Stomach (tissue), 4 donors: ENCODE measurements at regions not wholly inside any gene's neighbourhood (a gene's known extent, or its start where the extent isn't known, plus 50 kb on each side); places are given as distances from the start of the nearest gene placed in this dataset.

Experiments
- POLR2A ChIP-seq, 4 donors: fragments of 450-650 bp; IDR thresholded peaks; one replicate each; pipeline ENCODE4 v1.6.1; 2016; ENCODE audit warnings: antibody characterized with exemption in 4 of 4, control low read depth in 2 of 4, mild to moderate bottlenecking in 1 of 4, moderate library complexity in 1 of 4
- TF ChIP-seq, protein P1 (sequence below), 7 experiments: fragments of 450-650 bp in 4 of 7; fragments of 200-600 bp in 3 of 7; sonication (generic) in 3 of 7; IDR thresholded peaks; one replicate each; pipeline ENCODE4 v1.5.1; 2016 to 2019; ENCODE audit warnings: antibody characterized with exemption in 7 of 7, control low read depth in 2 of 7, mild to moderate bottlenecking in 1 of 7

DNA sequence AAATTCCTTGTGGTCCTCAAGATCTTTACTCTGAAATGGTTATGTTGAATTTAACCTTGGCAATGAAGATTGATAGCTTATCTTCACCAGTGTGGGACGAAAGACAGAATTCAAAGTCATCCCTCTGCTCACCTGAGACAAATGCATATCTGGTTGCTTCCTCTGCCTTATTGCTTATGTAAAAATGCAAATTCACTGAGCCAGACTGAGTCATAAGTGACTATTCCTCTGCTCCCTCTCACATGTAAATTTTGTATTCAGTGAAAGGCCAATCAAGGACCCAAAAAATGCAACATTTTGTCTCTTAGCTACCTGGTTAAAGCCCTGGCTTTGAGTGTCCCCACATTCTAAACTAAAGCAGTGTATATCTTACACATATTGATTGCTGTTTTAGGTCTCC, 593.1 kb upstream of the GJE1 start:
- TF ChIP-seq, protein P1, sequence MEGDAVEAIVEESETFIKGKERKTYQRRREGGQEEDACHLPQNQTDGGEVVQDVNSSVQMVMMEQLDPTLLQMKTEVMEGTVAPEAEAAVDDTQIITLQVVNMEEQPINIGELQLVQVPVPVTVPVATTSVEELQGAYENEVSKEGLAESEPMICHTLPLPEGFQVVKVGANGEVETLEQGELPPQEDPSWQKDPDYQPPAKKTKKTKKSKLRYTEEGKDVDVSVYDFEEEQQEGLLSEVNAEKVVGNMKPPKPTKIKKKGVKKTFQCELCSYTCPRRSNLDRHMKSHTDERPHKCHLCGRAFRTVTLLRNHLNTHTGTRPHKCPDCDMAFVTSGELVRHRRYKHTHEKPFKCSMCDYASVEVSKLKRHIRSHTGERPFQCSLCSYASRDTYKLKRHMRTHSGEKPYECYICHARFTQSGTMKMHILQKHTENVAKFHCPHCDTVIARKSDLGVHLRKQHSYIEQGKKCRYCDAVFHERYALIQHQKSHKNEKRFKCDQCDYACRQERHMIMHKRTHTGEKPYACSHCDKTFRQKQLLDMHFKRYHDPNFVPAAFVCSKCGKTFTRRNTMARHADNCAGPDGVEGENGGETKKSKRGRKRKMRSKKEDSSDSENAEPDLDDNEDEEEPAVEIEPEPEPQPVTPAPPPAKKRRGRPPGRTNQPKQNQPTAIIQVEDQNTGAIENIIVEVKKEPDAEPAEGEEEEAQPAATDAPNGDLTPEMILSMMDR (IDR thresholded peaks at IDR 0.05) = no peak
- TF ChIP-seq POLR2A (IDR thresholded peaks at IDR 0.05) = no peak
